C1 segment of cervical spinal cord (tissue), 14 donors: ENCODE measurements at regions not wholly inside any gene's neighbourhood (a gene's known extent, or its start where the extent isn't known, plus 50 kb on each side); places are given as distances from the start of the nearest gene placed in this dataset.
A peak's percentile ranks its signal among the peaks of the same experiment; 100 is the strongest.

Experiments used
- DNase-seq, 14 donors: peaks; one replicate each; lab custom pipeline; 2025; lab: John Stamatoyannopoulos, UW

DNA sequence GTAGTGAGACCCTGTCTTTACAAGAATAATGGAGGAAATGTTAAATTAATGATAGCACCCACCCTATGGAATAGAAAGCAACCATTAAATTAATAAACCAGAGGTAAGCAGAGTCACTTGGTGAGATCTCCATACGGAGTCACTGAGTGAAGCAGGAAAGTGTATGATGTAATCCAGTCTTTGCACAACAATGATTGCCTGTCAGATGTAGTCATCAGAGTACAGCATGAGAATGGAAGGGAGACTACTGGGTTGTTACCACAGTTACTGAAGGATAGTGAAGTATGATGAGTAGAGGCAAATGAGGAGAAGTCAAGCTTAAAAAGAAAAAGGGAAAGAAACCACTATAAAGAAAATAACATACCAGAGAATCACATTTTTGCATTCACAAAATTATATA, 371.9 kb upstream of the SHH start:
- DNase-seq: no peak

- DNase-seq: no peak
These were observed 368.4 kb upstream of the SHH start for GRCh38 chr7:156180451-156181229.

- DNase-seq: no peak
These were observed 367.7 kb upstream of the SHH start for GRCh38 chr7:156179872-156180390.

- DNase-seq: no peak
These were observed 366.6 kb upstream of the SHH start for GRCh38 chr7:156178857-156179256.

DNA sequence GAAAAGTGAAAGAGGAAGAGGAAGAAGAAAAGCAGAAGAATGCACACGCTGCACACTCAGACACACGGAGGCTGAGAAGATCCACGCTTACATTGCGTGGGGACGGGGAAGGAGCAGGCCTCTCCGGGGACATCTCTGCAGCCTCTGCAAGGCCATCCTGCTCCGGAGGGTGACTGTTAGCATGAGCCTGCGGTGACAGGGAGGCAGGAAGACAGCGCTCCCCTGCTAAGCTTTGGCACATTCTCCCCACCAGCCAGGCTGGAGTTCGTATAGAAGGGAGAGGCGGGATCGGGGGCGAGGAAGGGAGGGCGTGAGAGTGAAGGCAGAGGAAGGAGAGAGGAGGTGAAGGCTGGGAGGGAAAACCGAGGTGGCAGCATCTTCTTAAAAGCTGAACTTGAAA, 366.0 kb upstream of the SHH start:
- DNase-seq: peak in 1 of 14 donors; percentile 25

GRCh38 chr7:156177422-156178055, 365.3 kb upstream of the SHH start:
- no peak for DNase-seq

GRCh38 chr7:156176039-156176438, 363.8 kb upstream of the SHH start:
- no peak for DNase-seq

- DNase-seq: no peak
These were observed 362.7 kb upstream of the SHH start for GRCh38 chr7:156175003-156175402.

DNA sequence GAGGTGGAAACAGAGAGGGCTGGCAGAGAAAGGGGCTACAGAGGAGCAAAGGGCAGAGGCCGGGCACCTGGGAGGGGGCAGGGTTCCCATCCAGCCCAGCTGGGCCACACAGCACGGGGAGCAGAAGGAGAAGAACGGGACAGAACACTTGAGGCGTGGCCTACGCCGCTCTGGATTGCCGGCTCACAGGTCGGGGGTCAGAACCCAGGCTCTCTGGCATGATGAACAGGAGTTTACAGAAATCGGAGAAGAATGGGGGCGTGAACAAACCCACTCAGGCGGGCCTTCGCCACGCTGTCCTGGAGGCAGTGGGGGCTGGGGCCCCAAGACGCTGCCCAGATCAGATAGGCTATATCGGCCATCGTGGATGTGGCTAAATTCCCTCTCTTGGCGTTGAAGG, 362.2 kb upstream of the SHH start:
- no peak for DNase-seq

DNA sequence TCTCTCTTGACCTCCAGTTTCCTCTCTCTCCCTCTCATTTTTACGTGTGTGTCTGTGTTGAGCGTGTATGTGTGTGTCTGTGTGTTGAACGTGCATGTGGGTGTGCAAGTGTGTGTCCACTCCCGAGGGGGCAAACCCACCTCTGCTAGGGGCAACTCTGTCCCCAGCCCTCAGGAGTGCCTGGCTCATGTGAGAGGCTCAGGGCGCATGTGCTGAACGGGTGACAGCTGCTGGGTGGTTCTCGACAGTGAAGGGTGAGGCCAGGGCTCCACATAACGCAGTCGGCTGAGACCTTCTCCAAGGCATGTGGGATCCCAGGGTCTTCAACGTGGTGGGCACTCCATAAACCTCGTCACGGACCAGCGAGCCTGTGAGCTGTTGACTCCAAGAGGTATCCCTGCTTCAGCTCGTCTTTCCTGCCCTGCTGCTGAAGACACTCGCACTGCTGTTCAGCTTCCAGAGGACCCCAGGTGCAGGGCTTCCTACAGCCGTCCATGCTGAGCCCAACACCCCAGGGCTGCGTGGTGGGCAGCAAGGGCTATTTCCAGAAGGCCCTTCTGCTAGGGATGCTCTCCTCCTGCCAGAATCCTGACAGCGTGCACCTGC, 361.6 kb upstream of the SHH start:
- no peak for DNase-seq

DNA sequence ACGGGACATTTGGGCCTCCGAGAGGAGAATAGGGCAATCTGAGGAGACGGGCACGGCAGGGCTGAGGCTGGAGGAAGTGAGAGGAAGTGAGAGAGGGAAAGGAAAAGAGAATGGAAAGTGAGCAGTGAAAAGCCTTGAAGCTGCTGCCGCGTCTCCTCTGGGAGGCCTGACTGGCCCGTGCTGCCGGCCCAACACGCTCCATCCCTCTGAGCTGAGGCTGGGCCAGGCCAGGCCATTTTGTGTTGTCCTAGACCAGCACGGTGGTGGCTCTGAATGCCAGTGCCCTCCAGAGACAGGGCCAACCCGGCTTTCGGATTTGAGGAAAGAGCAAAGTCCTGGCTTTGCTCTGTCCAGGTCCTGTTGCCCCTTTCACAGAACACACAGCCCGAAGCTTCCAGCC, 361.1 kb upstream of the SHH start:
- no peak for DNase-seq

GRCh38 chr7:156172638-156173037, 360.4 kb upstream of the SHH start:
- no peak for DNase-seq

- no peak for DNase-seq
These were observed 357.5 kb upstream of the SHH start for GRCh38 chr7:156169474-156170370.

DNA sequence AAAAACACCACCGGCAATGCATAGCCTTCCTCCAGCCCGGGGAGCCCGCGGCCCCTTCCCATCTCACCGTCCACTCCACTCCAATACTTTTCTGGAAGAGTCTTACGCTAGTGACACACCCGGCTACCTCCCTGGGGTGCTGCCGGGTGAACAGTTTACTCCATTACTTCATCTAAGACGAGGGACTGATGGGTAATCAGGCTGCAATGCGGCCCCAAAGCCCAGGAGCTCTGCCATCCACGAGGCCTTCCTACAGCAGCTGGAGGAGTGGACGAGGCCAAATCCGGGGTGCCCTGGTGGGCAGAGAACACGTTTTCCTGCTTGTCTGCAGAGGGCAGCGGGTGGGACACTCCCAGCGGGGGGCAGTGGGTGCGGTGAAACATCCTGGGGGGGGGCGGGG, 356.2 kb upstream of the SHH start:
- no peak for DNase-seq

DNA sequence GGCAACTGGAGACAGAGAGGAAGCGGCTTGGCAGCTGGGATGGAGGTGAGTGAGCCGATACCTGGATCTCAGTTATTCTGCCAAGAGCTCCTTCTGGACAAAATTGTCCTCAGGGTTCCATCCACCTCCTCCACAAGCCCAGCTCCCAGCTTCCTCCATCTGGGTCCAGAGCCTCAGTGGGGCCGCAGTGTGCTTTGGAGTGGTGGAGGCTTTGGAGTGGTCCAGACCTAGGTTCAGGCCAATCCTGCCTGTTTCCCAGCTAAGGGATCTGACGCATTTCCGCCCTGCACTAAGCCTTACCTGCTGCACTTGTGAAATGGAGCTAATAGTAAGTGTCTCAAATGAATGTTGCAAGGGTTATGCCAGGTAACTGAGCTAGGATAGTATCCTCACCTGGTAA, 355.7 kb upstream of the SHH start:
- DNase-seq: no peak

DNA sequence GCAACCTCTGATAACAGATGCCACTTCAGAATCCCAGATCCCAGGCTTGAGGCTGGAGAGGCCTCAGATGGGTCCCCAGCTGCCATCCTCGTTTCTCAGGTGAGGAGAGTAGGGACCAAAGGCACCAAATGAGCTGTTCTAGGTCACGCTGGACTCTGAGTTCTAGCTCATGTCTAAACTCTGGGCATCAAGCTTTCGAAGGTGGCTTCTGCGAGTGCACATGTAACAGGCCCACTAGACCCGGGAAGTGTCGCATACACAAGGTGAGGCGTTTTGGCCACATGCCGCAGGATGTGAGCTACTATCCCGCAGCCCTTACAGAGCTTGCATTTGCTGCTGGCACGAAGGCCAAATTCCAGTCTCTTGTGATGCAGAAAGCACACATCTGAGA, 355.1 kb upstream of the SHH start:
- DNase-seq: no peak

- DNase-seq: no peak
These were observed 354.6 kb upstream of the SHH start for GRCh38 chr7:156166692-156167416.

DNA sequence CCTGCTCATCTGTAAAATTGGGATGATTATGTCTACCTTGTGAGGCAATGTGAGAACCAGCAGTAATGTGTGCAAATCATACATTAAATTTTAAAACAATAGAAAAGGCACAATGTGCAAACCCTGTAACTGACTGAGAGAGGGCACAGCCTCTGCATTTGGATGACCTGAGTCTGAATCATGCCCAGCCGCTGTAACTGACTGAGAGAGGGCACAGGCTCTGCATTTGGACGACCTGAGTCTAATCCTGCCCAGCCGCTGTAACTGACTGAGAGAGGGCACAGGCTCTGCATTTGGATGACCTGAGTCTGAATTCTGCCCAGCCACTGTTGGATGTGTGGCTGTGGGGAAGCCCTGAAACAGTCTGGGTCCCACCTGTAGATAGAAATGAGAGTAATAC, 351.5 kb upstream of the SHH start:
- no peak for DNase-seq

DNA sequence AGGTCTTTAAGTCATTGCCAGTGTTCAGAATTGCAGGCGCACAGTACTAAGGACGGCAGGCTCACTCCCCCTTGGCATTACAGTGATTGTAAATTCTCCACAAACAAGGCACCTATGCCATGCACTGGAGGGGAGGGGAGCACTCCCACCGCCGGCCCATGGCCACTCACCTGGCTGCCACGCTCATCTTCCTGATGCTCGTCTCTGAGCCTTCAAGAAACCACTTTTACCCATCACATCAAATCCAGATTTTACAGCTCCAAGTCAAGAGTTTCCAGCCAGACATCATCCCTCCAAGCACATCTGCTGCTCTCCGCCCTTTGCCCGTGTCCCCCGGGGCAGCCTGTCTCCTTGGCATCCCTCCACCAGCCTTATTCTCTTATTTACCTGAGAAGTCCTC, 350.2 kb upstream of the SHH start:
- DNase-seq: no peak

DNA sequence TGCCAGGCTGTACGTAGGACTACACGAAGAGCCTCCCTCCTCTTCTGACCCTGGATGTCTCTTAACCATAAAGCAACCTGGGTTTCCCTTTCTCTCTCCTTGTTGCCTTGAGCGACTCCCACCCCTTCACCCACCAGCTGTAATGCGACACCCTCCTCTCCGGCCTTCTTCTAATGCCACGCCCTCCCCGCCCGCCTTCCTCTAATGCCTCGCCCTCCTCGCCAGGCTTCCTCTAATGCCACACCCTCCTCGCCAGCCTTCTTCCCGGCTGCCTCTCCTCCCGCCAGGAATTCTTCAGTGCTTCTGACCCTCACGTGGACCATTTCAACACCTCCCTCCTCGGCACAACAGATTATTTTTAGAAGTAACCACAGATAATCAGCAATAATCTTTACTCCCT, 348.5 kb upstream of the SHH start:
- DNase-seq: no peak

DNA sequence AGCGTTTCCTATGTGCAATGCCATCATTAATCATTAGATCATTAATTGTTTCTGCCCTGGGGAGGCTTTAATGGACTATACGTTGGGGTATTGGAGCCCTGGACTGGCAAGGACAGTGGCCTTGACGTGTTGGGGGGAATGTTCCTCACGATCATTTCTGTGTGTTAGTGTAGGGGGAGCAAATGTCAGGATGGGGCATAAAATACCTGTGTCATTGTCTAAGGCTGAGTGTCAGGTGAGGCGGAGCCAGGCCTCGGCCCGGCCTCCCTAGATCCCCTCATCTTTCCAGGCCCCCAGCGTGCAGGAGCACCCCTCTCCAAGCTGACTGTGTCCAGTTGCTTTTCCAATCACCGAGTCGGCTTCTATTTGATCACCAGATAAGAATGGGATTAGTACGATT, 346.4 kb upstream of the SHH start:
- DNase-seq: no peak
